Osteoblast (primary cell): ENCODE measurements at regions not wholly inside any gene's neighbourhood (a gene's known extent, or its start where the extent isn't known, plus 50 kb on each side); places are given as distances from the start of the nearest gene placed in this dataset.

Source experiments
- DNase-seq: peaks from one replicate; pipeline ENCODE4 v3.0.0; 2011; ENCODE audit warnings: low spot score, mixed read lengths; ENCODE audit not compliant: insufficient read length; ENCODE audit errors: missing footprints
- H2AFZ ChIP-seq: 2 replicates; pipeline ENCODE4 v1.6.0; 2011; ENCODE audit warnings: mild to moderate bottlenecking, low read length
- H3K27ac ChIP-seq: 2 replicates; pipeline ENCODE4 v1.5.1; 2011; ENCODE audit warnings: mild to moderate bottlenecking, low read depth, low read length, moderate library complexity
- H3K27me3 ChIP-seq: 2 replicates; pipeline ENCODE4 v1.6.0; 2012; ENCODE audit warnings: mild to moderate bottlenecking, control low read depth, inconsistent platforms, low read length, moderate library complexity; ENCODE audit not compliant: insufficient read depth
- H3K36me3 ChIP-seq: 2 replicates; pipeline ENCODE4 v1.5.1; 2011; ENCODE audit warnings: mild to moderate bottlenecking, low read length, control low read depth, moderate library complexity; ENCODE audit not compliant: insufficient read depth
- H3K4me1 ChIP-seq: 2 replicates; pipeline ENCODE4 v1.5.1; 2011; ENCODE audit warnings: mild to moderate bottlenecking, low read length, control low read depth, moderate library complexity; ENCODE audit not compliant: insufficient read depth
- H3K4me2 ChIP-seq: 2 replicates; pipeline ENCODE4 v1.6.0; 2011; ENCODE audit warnings: mild to moderate bottlenecking, low read length; ENCODE audit not compliant: insufficient read depth
- H3K4me3 ChIP-seq: fragments of 200-600 bp; sonication (generic); 3 replicates; pipeline ENCODE4 v1.5.1; 2012; ENCODE audit warnings: mild to moderate bottlenecking, low read length, inconsistent platforms; ENCODE audit not compliant: insufficient read depth
- H3K79me2 ChIP-seq: 2 replicates; pipeline ENCODE4 v1.6.0; 2012; ENCODE audit warnings: mild to moderate bottlenecking, low read length, control low read depth, inconsistent platforms; ENCODE audit not compliant: insufficient read depth
- H3K9me3 ChIP-seq: 2 replicates; pipeline ENCODE4 v1.5.1; 2011; ENCODE audit warnings: low read depth, low read length, control low read depth
- H4K20me1 ChIP-seq: 2 replicates; pipeline ENCODE4 v1.6.0; 2012; ENCODE audit warnings: mild to moderate bottlenecking, low read length, control low read depth; ENCODE audit not compliant: insufficient read depth
- CTCF ChIP-seq: IDR thresholded peaks from 2 replicates; pipeline ENCODE4 v1.5.1; 2011; ENCODE audit warnings: mild to moderate bottlenecking, low read depth, low read length, moderate library complexity; ENCODE audit errors: extremely low read depth

- H3K4me3 ChIP-seq: no peak overlapping the region
- DNase-seq: no peak
- no peaks in the 10 kb centered on the region for H3K27me3 ChIP-seq
- H3K4me2 ChIP-seq: no peak overlapping the region
- H3K9me3 ChIP-seq: no peaks in the 10 kb centered on the region
- H3K79me2 ChIP-seq: no peaks in the 10 kb centered on the region
- peak overlapping the region; percentile 7 for H2AFZ ChIP-seq
- no peaks in the 10 kb centered on the region for H3K36me3 ChIP-seq
- H3K27ac ChIP-seq: no peak overlapping the region
- no peaks in the 10 kb centered on the region for H4K20me1 ChIP-seq
- no peak for TF ChIP-seq CTCF
- peaks cover 34% of the 10 kb centered on the region for H3K4me1 ChIP-seq
These were observed 201.6 kb upstream of the SGK1 start for GRCh38 chr6:134519465-134519864.

- H2AFZ ChIP-seq: peak overlapping the region; percentile 92
- H3K36me3 ChIP-seq: no peaks in the 10 kb centered on the region
- H3K4me2 ChIP-seq: peak overlapping the region; percentile 98
- H3K4me1 ChIP-seq: peaks cover 37% of the 10 kb centered on the region
- no peaks in the 10 kb centered on the region for H3K27me3 ChIP-seq
- no peak for DNase-seq
- no peaks in the 10 kb centered on the region for H4K20me1 ChIP-seq
- H3K79me2 ChIP-seq: no peaks in the 10 kb centered on the region
- TF ChIP-seq CTCF: no peak
- peak overlapping the region; percentile 93 for H3K27ac ChIP-seq
- H3K4me3 ChIP-seq: peak overlapping the region; percentile 69
- H3K9me3 ChIP-seq: no peaks in the 10 kb centered on the region
These were observed 200.0 kb upstream of the SGK1 start for GRCh38 chr6:134517868-134518267.

- Histone ChIP-seq H3K27ac (peak overlapping the region; percentile 93), H3K4me2 (peak overlapping the region; percentile 98), H3K4me3 (peak overlapping the region; percentile 69), H3K9me3 (no peaks in the 10 kb centered on the region), H3K79me2 (no peaks in the 10 kb centered on the region), H4K20me1 (no peaks in the 10 kb centered on the region), H3K27me3 (no peaks in the 10 kb centered on the region), H3K36me3 (no peaks in the 10 kb centered on the region), H3K4me1 (peaks cover 41% of the 10 kb centered on the region), H2AFZ (peak overlapping the region; percentile 92)
- DNase-seq: peak; percentile 83
- no peak for TF ChIP-seq CTCF
These were observed 199.3 kb upstream of the SGK1 start for GRCh38 chr6:134517145-134517658.

GRCh38 chr6:134516582-134516981, 198.7 kb upstream of the SGK1 start:
- peak overlapping the region; percentile 93 for H3K27ac ChIP-seq
- H3K79me2 ChIP-seq: no peaks in the 10 kb centered on the region
- H3K4me1 ChIP-seq: peaks cover 41% of the 10 kb centered on the region
- no peaks in the 10 kb centered on the region for H3K9me3 ChIP-seq
- peak overlapping the region; percentile 98 for H3K4me2 ChIP-seq
- H4K20me1 ChIP-seq: no peaks in the 10 kb centered on the region
- no peak overlapping the region for H2AFZ ChIP-seq
- H3K36me3 ChIP-seq: no peaks in the 10 kb centered on the region
- no peak for DNase-seq
- no peak for TF ChIP-seq CTCF
- no peak overlapping the region for H3K4me3 ChIP-seq
- H3K27me3 ChIP-seq: no peaks in the 10 kb centered on the region
